Activated CD4-positive, alpha-beta memory T cell treated with anti-CD3 and anti-CD28 coated beads for 36 hours (primary cell): ENCODE measurements at regions not wholly inside any gene's neighbourhood (a gene's known extent, or its start where the extent isn't known, plus 50 kb on each side); places are given as distances from the start of the nearest gene placed in this dataset.
"Not testable (repeated sequence)": the region's sequence is repeated elsewhere in the genome, so short reads cannot be mapped to it uniquely, and the experiment has no call there.

Source experiments
- CTCF ChIA-PET: fragments of 350-600 bp; sonication (Branson Sonifier 250); formaldehyde crosslinking; loops from one replicate; lab custom pipeline; 2021; ENCODE audit warnings: antibody characterized with exemption, inconsistent platforms; lab: Charles Lee
- POLR2A ChIA-PET: fragments of 350-600 bp; sonication (Branson Sonifier 250); formaldehyde crosslinking; loops from one replicate; lab custom pipeline; 2021; ENCODE audit warnings: antibody characterized with exemption; lab: Charles Lee
- DNase-seq: peaks from one replicate; pipeline ENCODE4 v3.0.0-alpha.2; 2020
- H3K27ac Mint-ChIP-seq: one replicate; pipeline ENCODE4 v1.8.0; 2021; ENCODE audit warnings: mixed read lengths
- H3K27me3 Mint-ChIP-seq: one replicate; pipeline ENCODE4 v1.8.0; 2021; ENCODE audit warnings: mixed read lengths
- H3K36me3 Mint-ChIP-seq: one replicate; pipeline ENCODE4 v1.8.0; 2021; ENCODE audit warnings: mixed read lengths
- H3K4me1 Mint-ChIP-seq: one replicate; pipeline ENCODE4 v1.8.0; 2021; ENCODE audit warnings: low read depth, mixed read lengths
- H3K4me3 Mint-ChIP-seq: one replicate; pipeline ENCODE4 v1.8.0; 2021; ENCODE audit warnings: mild to moderate bottlenecking, mixed read lengths
- H3K9me3 Mint-ChIP-seq: one replicate; pipeline ENCODE4 v1.8.0; 2021; ENCODE audit warnings: mixed read lengths
- intact Hi-C: fragments of 100-400 bp; cut with micrococcal nuclease; formaldehyde crosslinking; loops from one replicate; pipeline ENCODE4 v1.15.1; 2023

- H3K27me3 Mint-ChIP-seq = peaks cover 11% of the 10 kb centered on the region
- no peaks in the 10 kb centered on the region for H3K4me1 Mint-ChIP-seq
- no peaks in the 10 kb centered on the region for H3K9me3 Mint-ChIP-seq
- DNase-seq = no peak
- intact Hi-C loops = no loop called here
- H3K36me3 Mint-ChIP-seq = no peaks in the 10 kb centered on the region
- H3K27ac Mint-ChIP-seq = no peak overlapping the region
- ChIA-PET CTCF (no interaction called here), POLR2A (no interaction called here)
- no peak overlapping the region for H3K4me3 Mint-ChIP-seq
Measured at GRCh38 chr16:55018881-55019280, 88.2 kb downstream of the IRX5 start.

- H3K27me3 Mint-ChIP-seq = peaks cover 13% of the 10 kb centered on the region
- CTCF ChIA-PET = no interaction called here
- H3K9me3 Mint-ChIP-seq = no peaks in the 10 kb centered on the region
- intact Hi-C loops = loop anchor here (5.0 kb wide), 1 partner anchor 1467 kb away; no protein-coding TSS in a partner anchor
- DNase-seq = no peak
- POLR2A ChIA-PET = no interaction called here
- no peaks in the 10 kb centered on the region for H3K36me3 Mint-ChIP-seq
- no peak overlapping the region for H3K4me3 Mint-ChIP-seq
- H3K27ac Mint-ChIP-seq = no peak overlapping the region
- no peaks in the 10 kb centered on the region for H3K4me1 Mint-ChIP-seq
Measured at GRCh38 chr16:55019419-55020131, 88.9 kb downstream of the IRX5 start.

- H3K4me3 Mint-ChIP-seq = no peak overlapping the region
- intact Hi-C loops = loop anchor here (5.0 kb wide), 1 partner anchor 1470 kb away; no protein-coding TSS in a partner anchor
- H3K9me3 Mint-ChIP-seq = no peaks in the 10 kb centered on the region
- ChIA-PET POLR2A (no interaction called here), CTCF (interaction anchor here (1.2 kb wide), 1 partner anchor 13 kb away, joined by 4 read pairs; no protein-coding TSS in a partner anchor)
- H3K27ac Mint-ChIP-seq = no peak overlapping the region
- peaks cover 13% of the 10 kb centered on the region for H3K27me3 Mint-ChIP-seq
- no peak for DNase-seq
- no peaks in the 10 kb centered on the region for H3K36me3 Mint-ChIP-seq
- no peaks in the 10 kb centered on the region for H3K4me1 Mint-ChIP-seq
Measured at GRCh38 chr16:55021595-55022475, 91.2 kb downstream of the IRX5 start.

GRCh38 chr16:55027260-55027659 is 96.6 kb downstream of the IRX5 start:
- H3K27me3 Mint-ChIP-seq, H3K36me3 Mint-ChIP-seq, H3K4me1 Mint-ChIP-seq, H3K4me3 Mint-ChIP-seq, H3K9me3 Mint-ChIP-seq, CTCF ChIA-PET, POLR2A ChIA-PET, H3K27ac Mint-ChIP-seq, DNase-seq, intact Hi-C loops: not testable (repeated sequence)

DNA sequence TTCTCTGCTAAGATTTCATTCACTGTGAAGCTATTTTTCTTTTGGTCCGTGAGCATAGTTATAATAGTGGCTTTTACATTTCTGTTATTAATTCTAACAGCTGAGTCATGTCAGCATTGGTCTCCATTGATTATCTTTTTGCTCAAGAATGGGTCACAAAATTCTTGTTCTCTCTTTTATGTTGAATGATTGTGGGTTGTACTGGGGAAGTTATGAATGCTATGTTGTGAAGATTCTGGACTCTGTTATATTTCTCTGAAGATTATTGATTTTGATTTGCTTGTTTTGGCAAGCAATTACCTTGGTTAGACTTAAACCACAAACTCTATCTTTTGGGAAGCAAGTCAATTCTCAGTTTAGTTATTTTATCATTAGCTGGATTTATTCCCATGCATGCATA is 98.8 kb downstream of the IRX5 start:
- DNase-seq = no peak
- ChIA-PET POLR2A (no interaction called here), CTCF (no interaction called here)
- intact Hi-C loops = no loop called here
- no peak overlapping the region for H3K27ac Mint-ChIP-seq
- H3K27me3 Mint-ChIP-seq = peaks cover 7% of the 10 kb centered on the region
- H3K4me3 Mint-ChIP-seq = no peak overlapping the region
- H3K9me3 Mint-ChIP-seq = peaks cover 2% of the 10 kb centered on the region
- H3K4me1 Mint-ChIP-seq = no peaks in the 10 kb centered on the region
- H3K36me3 Mint-ChIP-seq = no peaks in the 10 kb centered on the region

- no peak overlapping the region for H3K4me3 Mint-ChIP-seq
- DNase-seq = no peak
- ChIA-PET POLR2A (no interaction called here), CTCF (interaction anchor here (0.8 to 0.9 kb wide), 2 partner anchors 24 to 1481 kb away, joined by 3 read pairs; no protein-coding TSS in a partner anchor)
- intact Hi-C loops = no loop called here
- peaks cover 5% of the 10 kb centered on the region for H3K27me3 Mint-ChIP-seq
- H3K4me1 Mint-ChIP-seq = no peaks in the 10 kb centered on the region
- peaks cover 2% of the 10 kb centered on the region for H3K9me3 Mint-ChIP-seq
- no peaks in the 10 kb centered on the region for H3K36me3 Mint-ChIP-seq
- no peak overlapping the region for H3K27ac Mint-ChIP-seq
Measured at GRCh38 chr16:55030944-55031343, 100.3 kb downstream of the IRX5 start.

DNA sequence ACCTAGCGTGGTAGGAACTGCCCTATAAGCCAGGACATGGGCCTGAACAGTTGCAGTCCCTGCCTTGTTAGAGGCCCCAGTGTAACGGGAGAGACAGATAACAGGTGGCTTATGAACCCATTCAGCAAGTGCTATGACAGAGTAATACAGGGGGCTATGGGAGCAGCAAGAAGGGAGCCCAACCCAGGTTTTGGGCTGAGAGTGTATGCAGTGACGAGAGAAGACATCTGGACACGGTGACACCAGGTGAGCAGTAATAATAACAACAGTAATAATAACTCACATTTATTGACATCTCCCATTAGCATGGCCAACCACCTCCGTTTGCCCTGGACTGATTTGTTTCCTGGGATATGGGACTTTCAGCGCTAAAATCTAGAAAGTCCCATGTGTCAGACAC is 100.8 kb downstream of the IRX5 start:
- POLR2A ChIA-PET = no interaction called here
- intact Hi-C loops = no loop called here
- CTCF ChIA-PET = no interaction called here
- peaks cover 2% of the 10 kb centered on the region for H3K9me3 Mint-ChIP-seq
- no peaks in the 10 kb centered on the region for H3K36me3 Mint-ChIP-seq
- H3K4me3 Mint-ChIP-seq = no peak overlapping the region
- no peak overlapping the region for H3K27ac Mint-ChIP-seq
- DNase-seq = no peak
- H3K27me3 Mint-ChIP-seq = peaks cover 5% of the 10 kb centered on the region
- no peaks in the 10 kb centered on the region for H3K4me1 Mint-ChIP-seq

- H3K27ac Mint-ChIP-seq = no peak overlapping the region
- peaks cover 3% of the 10 kb centered on the region for H3K27me3 Mint-ChIP-seq
- no peak for DNase-seq
- ChIA-PET CTCF (interaction anchor here (1.1 kb wide), 1 partner anchor 12 kb away, joined by 4 read pairs; no protein-coding TSS in a partner anchor), POLR2A (no interaction called here)
- no peak overlapping the region for H3K4me3 Mint-ChIP-seq
- intact Hi-C loops = no loop called here
- H3K36me3 Mint-ChIP-seq = no peaks in the 10 kb centered on the region
- no peaks in the 10 kb centered on the region for H3K4me1 Mint-ChIP-seq
- peaks cover 2% of the 10 kb centered on the region for H3K9me3 Mint-ChIP-seq
Measured at GRCh38 chr16:55033225-55034156, 102.8 kb downstream of the IRX5 start.

DNA sequence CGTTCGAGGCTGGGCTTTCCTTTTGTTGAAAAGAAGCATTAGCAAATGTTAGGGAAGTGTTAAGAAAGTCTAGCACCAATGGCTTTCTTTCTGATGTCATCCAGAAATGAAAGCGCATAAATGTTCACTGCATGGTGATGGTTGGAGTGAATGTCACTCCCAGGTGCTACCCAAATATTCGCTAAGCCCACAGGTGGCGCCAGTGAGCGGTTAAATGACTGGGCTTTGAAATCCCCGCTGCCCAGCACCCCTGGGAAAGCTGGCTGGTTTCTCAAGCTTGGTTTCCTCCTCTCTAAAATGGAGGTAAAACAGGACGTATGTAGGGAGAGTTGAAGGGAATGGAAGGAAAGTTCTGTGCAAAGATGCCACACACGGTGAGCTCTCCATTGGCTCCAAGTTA is 104.4 kb downstream of the IRX5 start:
- Mint-ChIP-seq H3K9me3 (no peaks in the 10 kb centered on the region), H3K4me1 (no peaks in the 10 kb centered on the region), H3K36me3 (no peaks in the 10 kb centered on the region), H3K4me3 (no peak overlapping the region), H3K27ac (no peak overlapping the region), H3K27me3 (peaks cover 3% of the 10 kb centered on the region)
- ChIA-PET CTCF (interaction anchor here (0.8 to 1.1 kb wide), 2 partner anchors 14 to 29 kb away, joined by 3 to 4 read pairs; no protein-coding TSS in a partner anchor), POLR2A (no interaction called here)
- peak; percentile 48 for DNase-seq
- intact Hi-C loops = no loop called here

DNA sequence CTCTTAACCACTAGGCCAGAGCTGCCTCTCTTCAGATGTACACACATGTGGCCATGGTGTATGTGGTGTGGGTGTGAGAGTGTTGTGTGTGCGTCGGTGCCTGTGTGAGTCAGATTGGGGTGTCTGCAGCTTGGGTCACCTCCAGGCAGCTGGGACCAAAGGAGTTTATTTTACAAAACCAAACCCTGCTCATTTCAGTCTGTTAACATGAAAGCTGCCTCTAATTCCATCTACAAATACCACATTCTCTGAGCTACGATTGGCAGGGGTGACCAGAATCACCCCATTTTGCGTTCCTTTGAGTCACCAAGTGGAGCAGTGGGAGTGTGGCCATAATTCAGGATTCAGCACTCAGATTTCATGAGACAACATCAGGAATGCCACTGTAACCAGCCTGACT is 105.3 kb downstream of the IRX5 start:
- peaks cover 3% of the 10 kb centered on the region for H3K27me3 Mint-ChIP-seq
- POLR2A ChIA-PET = no interaction called here
- no peak overlapping the region for H3K27ac Mint-ChIP-seq
- intact Hi-C loops = no loop called here
- no peak overlapping the region for H3K4me3 Mint-ChIP-seq
- CTCF ChIA-PET = no interaction called here
- DNase-seq = no peak
- H3K9me3 Mint-ChIP-seq = no peaks in the 10 kb centered on the region
- no peaks in the 10 kb centered on the region for H3K4me1 Mint-ChIP-seq
- no peaks in the 10 kb centered on the region for H3K36me3 Mint-ChIP-seq

GRCh38 chr16:55036371-55036821 is 105.7 kb downstream of the IRX5 start:
- no peak for DNase-seq
- no peaks in the 10 kb centered on the region for H3K9me3 Mint-ChIP-seq
- H3K27me3 Mint-ChIP-seq = peaks cover 3% of the 10 kb centered on the region
- POLR2A ChIA-PET = no interaction called here
- H3K4me3 Mint-ChIP-seq = no peak overlapping the region
- H3K36me3 Mint-ChIP-seq = no peaks in the 10 kb centered on the region
- CTCF ChIA-PET = no interaction called here
- intact Hi-C loops = no loop called here
- no peak overlapping the region for H3K27ac Mint-ChIP-seq
- no peaks in the 10 kb centered on the region for H3K4me1 Mint-ChIP-seq
